ENCODE measurements at regions not wholly inside any gene's neighbourhood (a gene's known extent, or its start where the extent isn't known, plus 50 kb on each side); places are given as distances from the start of the nearest gene placed in this dataset.

DNA sequence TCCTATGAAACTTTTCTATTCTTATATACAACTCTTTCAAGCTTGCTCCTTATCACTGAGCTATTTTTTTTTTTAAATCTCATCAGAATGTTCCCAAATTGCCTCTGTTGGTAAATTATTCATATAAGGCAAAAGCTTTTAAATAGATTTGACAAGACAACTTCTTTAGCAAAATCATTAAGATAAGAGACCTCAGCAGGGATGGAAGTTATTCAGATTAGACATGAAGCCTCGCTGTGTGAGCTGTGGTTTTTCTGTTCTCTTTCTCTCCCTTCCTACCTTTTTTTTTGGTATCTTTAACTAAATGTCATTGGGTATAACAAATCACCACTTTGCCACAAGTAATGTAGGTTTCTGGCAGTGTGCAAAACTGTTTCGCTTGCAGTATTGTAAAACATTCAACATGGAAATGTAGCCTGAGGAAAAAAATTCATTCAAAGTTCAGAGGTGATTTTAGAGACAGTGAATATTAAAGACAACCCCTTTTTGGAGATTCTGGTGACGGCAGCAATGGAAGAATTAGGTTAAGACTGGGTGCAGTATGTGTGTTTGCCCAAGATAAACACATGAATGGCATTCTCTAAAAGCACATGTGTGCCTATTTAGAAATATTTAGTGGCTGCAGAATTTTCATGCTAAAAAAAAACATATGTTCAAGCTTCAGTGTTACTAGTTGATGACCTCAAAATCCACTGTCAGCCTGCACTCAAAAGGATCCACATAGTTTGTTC is 467.1 kb downstream of the ZNF608 start:
- Histone ChIP-seq H3K9ac (replicated peaks; ENCODE audit: extremely low read depth, insufficient read depth, low read length) (no peak overlapping the region), H4K20me1 (replicated peaks; ENCODE audit: control insufficient read depth, extremely low read depth, insufficient read depth, low read length) (no peaks in the 10 kb centered on the region), H3K79me2 (ENCODE audit: control insufficient read depth, insufficient read depth, low read length) (no peaks in the 10 kb centered on the region), H2AFZ (ENCODE audit: low read depth, low read length) (no peak overlapping the region), H3K9me1 (replicated peaks; ENCODE audit: control insufficient read depth, extremely low read depth, insufficient read depth, low read length) (no peaks in the 10 kb centered on the region), H3K27ac (ENCODE audit: insufficient read depth, low read depth, low read length) (no peak overlapping the region), H3K36me3 (ENCODE audit: control insufficient read depth in 2 of 2, extremely low read depth in 1 of 2, insufficient read depth in 2 of 2, low read length in 2 of 2) (no peaks in the 10 kb centered on the region), H3K4me2 (ENCODE audit: insufficient read depth, low read length) (no peak overlapping the region), H3K4me3 (replicated peaks in 1 of 3; ENCODE audit: insufficient read depth in 1 of 3, low read depth in 1 of 3, low read length in 3 of 3) (no peak overlapping the region), H3K27me3 (ENCODE audit: control insufficient read depth in 2 of 2, insufficient read depth in 2 of 2, low read length in 2 of 2) (peaks cover 0 to 2% of the 10 kb centered on the region in 2 experiments), H3K9me3 (replicated peaks; ENCODE audit: control insufficient read depth, insufficient read depth, low read length) (no peaks in the 10 kb centered on the region), H3K4me1 (ENCODE audit: control insufficient read depth, extremely low read depth, insufficient read depth, low read length) (no peaks in the 10 kb centered on the region)
- FAIRE-seq (no peak), DNase-seq (ENCODE audit: low read depth, low spot score) (no peak)
- intact Hi-C loops (cut with micrococcal nuclease) = no loop called here
- ChIA-PET CTCF (no interaction called here), POLR2A (no interaction called here)
- TF ChIP-seq, protein P1, sequence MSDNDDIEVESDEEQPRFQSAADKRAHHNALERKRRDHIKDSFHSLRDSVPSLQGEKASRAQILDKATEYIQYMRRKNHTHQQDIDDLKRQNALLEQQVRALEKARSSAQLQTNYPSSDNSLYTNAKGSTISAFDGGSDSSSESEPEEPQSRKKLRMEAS (IDR thresholded peaks at IDR 0.05; ENCODE audit: insufficient read depth, insufficient read length) = no peak
- TF ChIP-seq GATA2 (IDR thresholded peaks at IDR 0.05; ENCODE audit: insufficient read depth, insufficient read length, low read depth, low read length) (no peak), POLR2AphosphoS5 (IDR thresholded peaks at IDR 0.05; ENCODE audit: insufficient read depth, low read depth, low read length) (no peak), EZH2 (IDR thresholded peaks at IDR 0.05; ENCODE audit: borderline replicate concordance, low read depth, low read length, severe bottlenecking) (no peak), MYC (IDR thresholded peaks at IDR 0.05; ENCODE audit: low read depth, low read length) (no peak), FOS (IDR thresholded peaks at IDR 0.05; ENCODE audit: borderline replicate concordance, insufficient read depth, low read length) (no peak), POLR2A (IDR thresholded peaks at IDR 0.05; ENCODE audit: low read depth, low read length) (no peak), JUN (IDR thresholded peaks at IDR 0.05; ENCODE audit: borderline replicate concordance, insufficient read depth, insufficient read length, low read depth) (no peak)
- TF ChIP-seq, protein P2, sequence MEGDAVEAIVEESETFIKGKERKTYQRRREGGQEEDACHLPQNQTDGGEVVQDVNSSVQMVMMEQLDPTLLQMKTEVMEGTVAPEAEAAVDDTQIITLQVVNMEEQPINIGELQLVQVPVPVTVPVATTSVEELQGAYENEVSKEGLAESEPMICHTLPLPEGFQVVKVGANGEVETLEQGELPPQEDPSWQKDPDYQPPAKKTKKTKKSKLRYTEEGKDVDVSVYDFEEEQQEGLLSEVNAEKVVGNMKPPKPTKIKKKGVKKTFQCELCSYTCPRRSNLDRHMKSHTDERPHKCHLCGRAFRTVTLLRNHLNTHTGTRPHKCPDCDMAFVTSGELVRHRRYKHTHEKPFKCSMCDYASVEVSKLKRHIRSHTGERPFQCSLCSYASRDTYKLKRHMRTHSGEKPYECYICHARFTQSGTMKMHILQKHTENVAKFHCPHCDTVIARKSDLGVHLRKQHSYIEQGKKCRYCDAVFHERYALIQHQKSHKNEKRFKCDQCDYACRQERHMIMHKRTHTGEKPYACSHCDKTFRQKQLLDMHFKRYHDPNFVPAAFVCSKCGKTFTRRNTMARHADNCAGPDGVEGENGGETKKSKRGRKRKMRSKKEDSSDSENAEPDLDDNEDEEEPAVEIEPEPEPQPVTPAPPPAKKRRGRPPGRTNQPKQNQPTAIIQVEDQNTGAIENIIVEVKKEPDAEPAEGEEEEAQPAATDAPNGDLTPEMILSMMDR (IDR thresholded peaks at IDR 0.05; ENCODE audit: extremely low read depth in 1 of 2, insufficient read depth in 1 of 2, low read depth in 1 of 2, low read length in 2 of 2) = no peak
- BruUV-seq (replicated peaks) = no TSS peak
- dilution Hi-C loops (cut with MboI; ENCODE audit: extremely low pct_ligation_motif_present, low sequenced_read_pairs) = no loop called here

All from endothelial cell of umbilical vein (primary cell).